HG03280 (cell line): ENCODE measurements at regions not wholly inside any gene's neighbourhood (a gene's known extent, or its start where the extent isn't known, plus 50 kb on each side); places are given as distances from the start of the nearest gene placed in this dataset.
"Not testable (repeated sequence)": the region's sequence is repeated elsewhere in the genome, so short reads cannot be mapped to it uniquely, and the experiment has no call there.

Experiments
- ATAC-seq: cut with Tn5 transposase; IDR thresholded peaks from one replicate; pipeline ENCODE4 v1.9.1; 2021; ENCODE audit warnings: mild to moderate bottlenecking, moderate library complexity; ENCODE audit not compliant: unreplicated experiment

GRCh38 chr13:24931450-24932251, 164.3 kb upstream of the PABPC3 start:
- no peak for ATAC-seq

- not testable (repeated sequence) for ATAC-seq
These were observed 162.6 kb upstream of the PABPC3 start for GRCh38 chr13:24933106-24934023.

GRCh38 chr13:24934024-24934385, 161.9 kb upstream of the PABPC3 start:
- not testable (repeated sequence) for ATAC-seq

- no peak for ATAC-seq
These were observed 157.0 kb upstream of the PABPC3 start for GRCh38 chr13:24938966-24939365.

- ATAC-seq: not testable (repeated sequence)
These were observed 154.8 kb upstream of the PABPC3 start for GRCh38 chr13:24941023-24941713.

- ATAC-seq: no peak
These were observed 152.8 kb upstream of the PABPC3 start for GRCh38 chr13:24943136-24943535.

- ATAC-seq: not testable (repeated sequence)
These were observed 151.9 kb upstream of the PABPC3 start for GRCh38 chr13:24944073-24944472.

- ATAC-seq: not testable (repeated sequence)
These were observed 147.0 kb upstream of the PABPC3 start for GRCh38 chr13:24948977-24949376.

GRCh38 chr13:24950611-24951010, 145.3 kb upstream of the PABPC3 start:
- not testable (repeated sequence) for ATAC-seq

GRCh38 chr13:24967970-24968369, 128.0 kb upstream of the PABPC3 start:
- ATAC-seq: not testable (repeated sequence)

- ATAC-seq: not testable (repeated sequence)
These were observed 127.5 kb upstream of the PABPC3 start for GRCh38 chr13:24968416-24968815.

GRCh38 chr13:24973102-24973501, 122.8 kb upstream of the PABPC3 start:
- not testable (repeated sequence) for ATAC-seq

- not testable (repeated sequence) for ATAC-seq
These were observed 114.6 kb upstream of the PABPC3 start for GRCh38 chr13:24981181-24981803.

GRCh38 chr13:24982333-24982999, 113.5 kb upstream of the PABPC3 start:
- ATAC-seq: no peak

- ATAC-seq: no peak
These were observed 112.8 kb upstream of the PABPC3 start for GRCh38 chr13:24983094-24983493.

- ATAC-seq: no peak
These were observed 111.8 kb upstream of the PABPC3 start for GRCh38 chr13:24984134-24984533.

GRCh38 chr13:24985107-24985506, 110.8 kb upstream of the PABPC3 start:
- ATAC-seq: no peak

GRCh38 chr13:24985896-24986295, 110.0 kb upstream of the PABPC3 start:
- no peak for ATAC-seq

- ATAC-seq: no peak
These were observed 109.1 kb upstream of the PABPC3 start for GRCh38 chr13:24986826-24987225.

- not testable (repeated sequence) for ATAC-seq
These were observed 106.0 kb upstream of the PABPC3 start for GRCh38 chr13:24989959-24990358.
